Neural progenitor cell (in vitro differentiated cells): ENCODE measurements at regions not wholly inside any gene's neighbourhood (a gene's known extent, or its start where the extent isn't known, plus 50 kb on each side); places are given as distances from the start of the nearest gene placed in this dataset.

ENCODE experiments used
- DNase-seq: peaks from one replicate; pipeline ENCODE4 v3.0.0-alpha.2; 2016; ENCODE audit warnings: low spot score
- H2AFZ ChIP-seq: fragments of 200-600 bp; sonication (generic); replicated peaks from 2 replicates; pipeline ENCODE4 v1.6.1; 2016; ENCODE audit warnings: antibody characterized with exemption
- H3F3A ChIP-seq: fragments of 200-600 bp; sonication (generic); 2 replicates; pipeline ENCODE4 v1.6.1; 2016; ENCODE audit warnings: antibody characterized with exemption, low read depth
- H3K27ac ChIP-seq: fragments of 200-600 bp; sonication (generic); 2 replicates; pipeline ENCODE4 v1.5.1; 2016; ENCODE audit warnings: mild to moderate bottlenecking
- H3K27me3 ChIP-seq: fragments of 200-600 bp; sonication (generic); 2 replicates; pipeline ENCODE4 v1.6.1; 2016; ENCODE audit warnings: mild to moderate bottlenecking, moderate library complexity
- H3K36me3 ChIP-seq: fragments of 200-600 bp; sonication (generic); 2 replicates; pipeline ENCODE4 v1.5.1; 2016
- H3K4me1 ChIP-seq: fragments of 200-600 bp; sonication (generic); 2 replicates; pipeline ENCODE4 v1.6.1; 2016; ENCODE audit warnings: mixed run types
- H3K4me2 ChIP-seq: fragments of 200-600 bp; sonication (generic); 2 replicates; pipeline ENCODE4 v1.6.1; 2016
- H3K4me3 ChIP-seq: fragments of 200-600 bp; sonication (generic); 2 replicates; pipeline ENCODE4 v1.5.1; 2016
- H3K79me2 ChIP-seq: fragments of 200-600 bp; sonication (generic); 2 replicates; pipeline ENCODE4 v1.6.1; 2016; ENCODE audit warnings: low read depth
- H3K9ac ChIP-seq: fragments of 200-600 bp; sonication (generic); 2 replicates; pipeline ENCODE4 v1.6.1; 2016
- H3K9me3 ChIP-seq: fragments of 200-600 bp; sonication (generic); 2 replicates; pipeline ENCODE4 v1.5.1; 2016; ENCODE audit warnings: low read depth
- H4K20me1 ChIP-seq: fragments of 200-600 bp; sonication (generic); 2 replicates; pipeline ENCODE4 v1.6.1; 2016; ENCODE audit warnings: low read depth
- H3K27ac Mint-ChIP-seq: 3 replicates; pipeline ENCODE4 v1.8.0; 2021; ENCODE audit warnings: mixed read lengths
- H3K27me3 Mint-ChIP-seq: 2 replicates; pipeline ENCODE4 v1.8.0; 2022; ENCODE audit warnings: low read depth, mild to moderate bottlenecking, inconsistent platforms, moderate library complexity, mixed read lengths; ENCODE audit not compliant: insufficient read depth
- H3K36me3 Mint-ChIP-seq: 3 replicates; pipeline ENCODE4 v1.8.0; 2021; ENCODE audit warnings: mixed read lengths
- H3K4me1 Mint-ChIP-seq: 3 replicates; pipeline ENCODE4 v1.8.0; 2021; ENCODE audit warnings: mixed read lengths
- H3K4me3 Mint-ChIP-seq: 3 replicates; pipeline ENCODE4 v1.8.0; 2021; ENCODE audit warnings: mild to moderate bottlenecking, moderate library complexity, mixed read lengths
- H3K9me3 Mint-ChIP-seq: 3 replicates; pipeline ENCODE4 v1.8.0; 2020; ENCODE audit warnings: mixed read lengths
- EZH2 ChIP-seq: fragments of 200-600 bp; sonication (generic); IDR thresholded peaks from 2 replicates; pipeline ENCODE4 v1.6.1; 2017; ENCODE audit warnings: antibody characterized with exemption, mild to moderate bottlenecking, moderate library complexity
- EZH2phosphoT487 ChIP-seq: fragments of 200-600 bp; sonication (generic); IDR thresholded peaks from 2 replicates; pipeline ENCODE4 v1.6.1; 2017; ENCODE audit warnings: antibody characterized with exemption
- TF ChIP-seq, protein P1 (sequence below): fragments of 200-600 bp; sonication (generic); IDR thresholded peaks from 2 replicates; pipeline ENCODE4 v1.5.1; 2017; ENCODE audit warnings: antibody characterized with exemption, mild to moderate bottlenecking

DNA sequence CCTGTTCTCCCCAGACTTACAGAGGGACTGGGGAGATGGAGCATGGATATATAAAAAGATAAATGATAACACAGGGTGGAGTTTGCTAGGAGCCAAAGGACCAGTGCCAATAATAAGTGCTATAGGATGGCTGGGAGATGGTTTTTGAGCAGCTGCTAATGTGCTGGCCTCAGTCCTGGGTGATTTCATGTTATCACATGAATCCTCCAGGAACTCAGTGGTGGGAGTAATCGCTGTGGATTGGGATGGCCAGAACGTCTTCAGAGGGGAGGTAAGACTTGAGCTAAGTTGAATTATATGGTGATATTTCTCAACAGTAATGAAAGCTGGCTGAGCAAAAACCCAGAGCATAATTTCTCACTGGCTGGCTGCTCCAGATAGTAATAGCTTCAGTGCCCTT, 441.4 kb downstream of the SLC4A3 start:
- DNase-seq = no peak
- no peaks in the 10 kb centered on the region for H3K36me3 ChIP-seq
- H3K79me2 ChIP-seq = no peaks in the 10 kb centered on the region
- H3K9me3 ChIP-seq = no peaks in the 10 kb centered on the region
- Mint-ChIP-seq H3K36me3 (no peaks in the 10 kb centered on the region), H3K9me3 (peaks cover 1% of the 10 kb centered on the region), H3K4me3 (peak overlapping the region; percentile 31), H3K4me1 (peaks cover 17% of the 10 kb centered on the region), H3K27ac (peak overlapping the region; percentile 61), H3K27me3 (peaks cover 3% of the 10 kb centered on the region)
- H3K27me3 ChIP-seq = no peaks in the 10 kb centered on the region
- no peaks in the 10 kb centered on the region for H3F3A ChIP-seq
- no peaks in the 10 kb centered on the region for H4K20me1 ChIP-seq
- H3K4me2 ChIP-seq = no peak overlapping the region
- TF ChIP-seq, protein P1, sequence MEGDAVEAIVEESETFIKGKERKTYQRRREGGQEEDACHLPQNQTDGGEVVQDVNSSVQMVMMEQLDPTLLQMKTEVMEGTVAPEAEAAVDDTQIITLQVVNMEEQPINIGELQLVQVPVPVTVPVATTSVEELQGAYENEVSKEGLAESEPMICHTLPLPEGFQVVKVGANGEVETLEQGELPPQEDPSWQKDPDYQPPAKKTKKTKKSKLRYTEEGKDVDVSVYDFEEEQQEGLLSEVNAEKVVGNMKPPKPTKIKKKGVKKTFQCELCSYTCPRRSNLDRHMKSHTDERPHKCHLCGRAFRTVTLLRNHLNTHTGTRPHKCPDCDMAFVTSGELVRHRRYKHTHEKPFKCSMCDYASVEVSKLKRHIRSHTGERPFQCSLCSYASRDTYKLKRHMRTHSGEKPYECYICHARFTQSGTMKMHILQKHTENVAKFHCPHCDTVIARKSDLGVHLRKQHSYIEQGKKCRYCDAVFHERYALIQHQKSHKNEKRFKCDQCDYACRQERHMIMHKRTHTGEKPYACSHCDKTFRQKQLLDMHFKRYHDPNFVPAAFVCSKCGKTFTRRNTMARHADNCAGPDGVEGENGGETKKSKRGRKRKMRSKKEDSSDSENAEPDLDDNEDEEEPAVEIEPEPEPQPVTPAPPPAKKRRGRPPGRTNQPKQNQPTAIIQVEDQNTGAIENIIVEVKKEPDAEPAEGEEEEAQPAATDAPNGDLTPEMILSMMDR = no peak
- TF ChIP-seq EZH2phosphoT487 = no peak
- H3K4me3 ChIP-seq = no peak overlapping the region
- H3K4me1 ChIP-seq = peaks cover 6% of the 10 kb centered on the region
- peak overlapping the region; percentile 13 for H2AFZ ChIP-seq
- no peak overlapping the region for H3K9ac ChIP-seq
- H3K27ac ChIP-seq = no peak overlapping the region

DNA sequence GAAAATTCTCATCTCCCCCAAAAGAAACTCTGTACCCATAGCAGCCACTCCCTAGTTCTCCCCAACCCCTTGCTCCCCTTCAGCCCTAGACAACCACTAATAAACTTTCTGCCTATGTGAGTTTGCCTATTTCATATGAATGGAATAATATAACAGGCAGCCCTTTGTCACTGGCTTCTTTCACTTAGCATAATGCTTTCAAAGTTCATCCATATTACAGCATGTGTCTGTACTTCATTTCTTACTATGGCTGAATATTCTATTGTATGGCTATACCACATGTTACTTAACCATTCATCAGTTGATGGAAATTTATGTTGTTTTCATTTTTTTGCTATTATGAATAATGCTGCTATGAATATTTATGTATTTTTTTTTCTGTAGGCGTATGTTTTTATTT, 442.9 kb downstream of the SLC4A3 start:
- Histone ChIP-seq H3F3A (no peaks in the 10 kb centered on the region), H3K27me3 (no peaks in the 10 kb centered on the region), H2AFZ (no peak overlapping the region), H3K4me2 (no peak overlapping the region), H3K27ac (no peak overlapping the region), H3K9ac (no peak overlapping the region), H3K4me1 (peaks cover 6% of the 10 kb centered on the region), H4K20me1 (no peaks in the 10 kb centered on the region), H3K9me3 (no peaks in the 10 kb centered on the region), H3K79me2 (no peaks in the 10 kb centered on the region), H3K4me3 (no peak overlapping the region), H3K36me3 (no peaks in the 10 kb centered on the region)
- TF ChIP-seq EZH2 (no peak), EZH2phosphoT487 (no peak)
- TF ChIP-seq, protein P1 = no peak
- DNase-seq = no peak
- Mint-ChIP-seq H3K4me1 (peaks cover 9% of the 10 kb centered on the region), H3K4me3 (no peak overlapping the region), H3K36me3 (no peaks in the 10 kb centered on the region), H3K9me3 (peaks cover 8% of the 10 kb centered on the region), H3K27ac (no peak overlapping the region), H3K27me3 (peaks cover 3% of the 10 kb centered on the region)

DNA sequence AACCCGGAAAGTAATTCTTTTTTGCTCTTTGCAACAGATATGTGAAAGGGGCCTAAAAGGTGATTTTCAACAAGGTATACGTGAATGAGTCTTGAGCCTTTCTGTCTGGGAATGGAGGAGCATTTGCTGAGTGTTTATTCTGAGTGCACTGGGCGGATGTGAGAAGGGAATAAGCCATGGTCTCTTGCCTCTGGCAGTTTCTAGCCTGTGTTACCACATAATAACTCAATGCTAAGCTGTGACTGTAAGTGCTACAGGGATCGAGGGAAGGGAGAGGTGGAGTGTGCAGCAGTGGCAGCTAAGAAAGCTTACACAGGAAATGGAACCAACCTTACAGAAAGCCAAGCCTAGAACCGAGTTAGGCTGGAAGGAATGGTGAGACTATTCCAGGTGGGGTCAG, 444.3 kb downstream of the SLC4A3 start:
- H3K9me3 Mint-ChIP-seq = peaks cover 8% of the 10 kb centered on the region
- H3K27me3 ChIP-seq = no peaks in the 10 kb centered on the region
- no peaks in the 10 kb centered on the region for H3K36me3 ChIP-seq
- DNase-seq = no peak
- TF ChIP-seq, protein P1 = no peak
- TF ChIP-seq EZH2 (no peak), EZH2phosphoT487 (no peak)
- peaks cover 19% of the 10 kb centered on the region for H3K4me1 Mint-ChIP-seq
- H2AFZ ChIP-seq = no peak overlapping the region
- H3K27ac ChIP-seq = no peak overlapping the region
- no peaks in the 10 kb centered on the region for H3K79me2 ChIP-seq
- H3K4me1 ChIP-seq = peaks cover 13% of the 10 kb centered on the region
- no peak overlapping the region for H3K9ac ChIP-seq
- no peak overlapping the region for H3K4me2 ChIP-seq
- peaks cover 3% of the 10 kb centered on the region for H3K27me3 Mint-ChIP-seq
- H3K36me3 Mint-ChIP-seq = no peaks in the 10 kb centered on the region
- no peak overlapping the region for H3K4me3 ChIP-seq
- H3F3A ChIP-seq = no peaks in the 10 kb centered on the region
- H3K27ac Mint-ChIP-seq = no peak overlapping the region
- H3K9me3 ChIP-seq = no peaks in the 10 kb centered on the region
- H3K4me3 Mint-ChIP-seq = no peak overlapping the region
- no peaks in the 10 kb centered on the region for H4K20me1 ChIP-seq
